ENCODE measurements at regions not wholly inside any gene's neighbourhood (a gene's known extent, or its start where the extent isn't known, plus 50 kb on each side); places are given as distances from the start of the nearest gene placed in this dataset.

DNA sequence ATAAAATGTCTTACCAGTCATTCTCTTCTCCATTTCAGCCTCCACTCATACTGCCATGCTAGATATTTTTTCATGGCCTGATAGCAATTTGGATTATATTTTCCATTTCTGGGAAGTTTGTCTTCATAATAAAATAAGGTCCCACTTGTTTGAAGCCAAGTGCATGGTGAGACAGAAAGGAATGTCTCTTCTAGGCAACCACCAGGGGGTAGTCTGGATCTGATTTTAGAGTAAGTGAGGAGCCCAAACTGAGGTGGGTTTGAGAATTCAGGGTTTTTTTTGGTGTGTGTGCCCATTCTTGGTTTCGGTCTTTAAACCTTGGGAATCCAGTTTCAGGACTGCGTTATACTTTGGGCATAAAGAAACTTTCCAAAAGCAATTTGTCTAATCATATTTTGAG is 315.5 kb downstream of the RPRM start:
- no peak overlapping the region for H3K4me3 ChIP-seq (ENCODE audit: low read depth, low read length)
- peak; percentile 55 for DNase-seq (ENCODE audit: low read depth)
- TF ChIP-seq MYC (IDR thresholded peaks at IDR 0.05; ENCODE audit: low read depth, low read length) = no peak
- TF ChIP-seq, protein P1, sequence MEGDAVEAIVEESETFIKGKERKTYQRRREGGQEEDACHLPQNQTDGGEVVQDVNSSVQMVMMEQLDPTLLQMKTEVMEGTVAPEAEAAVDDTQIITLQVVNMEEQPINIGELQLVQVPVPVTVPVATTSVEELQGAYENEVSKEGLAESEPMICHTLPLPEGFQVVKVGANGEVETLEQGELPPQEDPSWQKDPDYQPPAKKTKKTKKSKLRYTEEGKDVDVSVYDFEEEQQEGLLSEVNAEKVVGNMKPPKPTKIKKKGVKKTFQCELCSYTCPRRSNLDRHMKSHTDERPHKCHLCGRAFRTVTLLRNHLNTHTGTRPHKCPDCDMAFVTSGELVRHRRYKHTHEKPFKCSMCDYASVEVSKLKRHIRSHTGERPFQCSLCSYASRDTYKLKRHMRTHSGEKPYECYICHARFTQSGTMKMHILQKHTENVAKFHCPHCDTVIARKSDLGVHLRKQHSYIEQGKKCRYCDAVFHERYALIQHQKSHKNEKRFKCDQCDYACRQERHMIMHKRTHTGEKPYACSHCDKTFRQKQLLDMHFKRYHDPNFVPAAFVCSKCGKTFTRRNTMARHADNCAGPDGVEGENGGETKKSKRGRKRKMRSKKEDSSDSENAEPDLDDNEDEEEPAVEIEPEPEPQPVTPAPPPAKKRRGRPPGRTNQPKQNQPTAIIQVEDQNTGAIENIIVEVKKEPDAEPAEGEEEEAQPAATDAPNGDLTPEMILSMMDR (IDR thresholded peaks at IDR 0.05; ENCODE audit: low read depth, low read length) = peak; percentile 47

DNA sequence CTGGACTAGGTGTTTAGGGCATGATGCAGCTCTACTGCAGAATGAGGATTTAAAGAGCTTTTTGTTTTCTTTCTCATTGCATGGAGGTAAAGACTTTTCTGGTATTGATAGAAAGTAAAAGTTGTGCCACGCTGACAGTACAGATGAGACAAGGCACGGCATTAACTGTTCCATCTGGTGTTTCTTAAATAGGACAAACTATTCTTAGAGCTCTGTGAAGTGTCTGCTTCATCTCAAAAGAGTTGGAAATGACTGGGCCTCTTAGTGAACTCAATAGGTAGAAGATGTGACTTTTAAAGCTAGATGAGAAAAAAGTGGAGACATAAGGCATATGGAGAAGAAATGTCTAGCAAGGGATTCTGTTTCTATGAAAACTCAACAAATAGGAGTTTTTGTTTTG is 321.8 kb downstream of the RPRM start:
- H3K4me3 ChIP-seq (ENCODE audit: low read depth, low read length) = no peak overlapping the region
- TF ChIP-seq MYC (IDR thresholded peaks at IDR 0.05; ENCODE audit: low read depth, low read length) (no peak), POLR2A (IDR thresholded peaks at IDR 0.05; ENCODE audit: extremely low read depth, insufficient read length) (no peak)
- TF ChIP-seq, protein P1 (IDR thresholded peaks at IDR 0.05; ENCODE audit: low read depth, low read length) = no peak
- TF ChIP-seq, protein P2, sequence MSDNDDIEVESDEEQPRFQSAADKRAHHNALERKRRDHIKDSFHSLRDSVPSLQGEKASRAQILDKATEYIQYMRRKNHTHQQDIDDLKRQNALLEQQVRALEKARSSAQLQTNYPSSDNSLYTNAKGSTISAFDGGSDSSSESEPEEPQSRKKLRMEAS (IDR thresholded peaks at IDR 0.05; ENCODE audit: low read depth, low read length) = no peak

DNA sequence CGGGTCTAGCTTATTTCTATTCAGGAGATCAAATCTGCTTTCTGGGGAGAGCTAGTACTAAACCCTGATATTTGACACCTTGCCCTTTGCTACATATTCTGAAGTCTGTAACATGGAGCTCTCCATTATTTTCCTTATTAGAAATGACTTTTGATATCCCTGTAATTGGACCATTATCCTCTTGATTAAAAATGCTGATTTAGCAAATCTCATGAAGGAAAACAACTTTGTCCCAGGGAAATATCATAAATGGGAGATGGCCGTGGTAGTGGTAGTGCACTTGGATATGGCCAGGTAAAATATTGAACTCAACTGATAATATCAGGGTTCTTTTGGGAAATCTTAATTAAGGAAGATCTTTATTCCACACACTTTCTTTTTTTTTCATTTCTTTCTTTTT is 326.5 kb downstream of the RPRM start:
- no peak overlapping the region for H3K4me3 ChIP-seq (ENCODE audit: low read depth, low read length)
- TF ChIP-seq, protein P1 (IDR thresholded peaks at IDR 0.05; ENCODE audit: low read depth, low read length) = no peak
- TF ChIP-seq, protein P2 (IDR thresholded peaks at IDR 0.05; ENCODE audit: low read depth, low read length) = no peak
- no peak for TF ChIP-seq MYC (IDR thresholded peaks at IDR 0.05; ENCODE audit: low read depth, low read length)
- TF ChIP-seq POLR2A (IDR thresholded peaks at IDR 0.05; ENCODE audit: extremely low read depth, insufficient read length) = no peak
- DNase-seq (ENCODE audit: low read depth) = no peak

More for the DNA sequence above, 321.8 kb downstream of the RPRM start:
- no peak for DNase-seq (ENCODE audit: low read depth)

DNA sequence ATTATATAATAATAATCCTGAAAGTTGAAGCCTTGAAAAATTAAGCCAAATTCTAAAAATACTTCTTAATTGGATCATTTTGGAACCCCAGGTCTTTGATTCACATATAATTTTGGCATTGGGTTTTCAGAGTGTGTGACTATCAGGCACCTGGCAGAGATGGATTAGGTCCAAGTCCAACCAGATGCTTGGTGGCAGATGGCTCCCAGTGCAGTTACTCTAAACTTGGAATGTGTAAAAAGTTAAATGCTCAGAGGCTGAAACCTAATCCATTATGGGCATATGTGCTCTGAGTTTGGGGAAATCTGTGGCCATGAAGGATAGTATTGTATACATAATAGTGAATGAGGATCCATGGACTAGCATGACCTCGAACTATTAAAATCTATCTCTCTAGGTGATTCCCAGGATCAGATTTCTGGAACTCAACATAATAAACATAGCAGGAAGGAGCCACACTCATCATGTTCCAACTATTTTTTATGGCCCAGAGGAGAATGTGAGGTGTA is 333.0 kb downstream of the RPRM start:
- no peak for DNase-seq (ENCODE audit: low read depth)
- no peak for TF ChIP-seq MYC (IDR thresholded peaks at IDR 0.05; ENCODE audit: low read depth, low read length)
- TF ChIP-seq, protein P1 (IDR thresholded peaks at IDR 0.05; ENCODE audit: low read depth, low read length) = no peak
- TF ChIP-seq, protein P2 (IDR thresholded peaks at IDR 0.05; ENCODE audit: low read depth, low read length) = no peak
- no peak for TF ChIP-seq POLR2A (IDR thresholded peaks at IDR 0.05; ENCODE audit: extremely low read depth, insufficient read length)
- H3K4me3 ChIP-seq (ENCODE audit: low read depth, low read length) = no peak overlapping the region

DNA sequence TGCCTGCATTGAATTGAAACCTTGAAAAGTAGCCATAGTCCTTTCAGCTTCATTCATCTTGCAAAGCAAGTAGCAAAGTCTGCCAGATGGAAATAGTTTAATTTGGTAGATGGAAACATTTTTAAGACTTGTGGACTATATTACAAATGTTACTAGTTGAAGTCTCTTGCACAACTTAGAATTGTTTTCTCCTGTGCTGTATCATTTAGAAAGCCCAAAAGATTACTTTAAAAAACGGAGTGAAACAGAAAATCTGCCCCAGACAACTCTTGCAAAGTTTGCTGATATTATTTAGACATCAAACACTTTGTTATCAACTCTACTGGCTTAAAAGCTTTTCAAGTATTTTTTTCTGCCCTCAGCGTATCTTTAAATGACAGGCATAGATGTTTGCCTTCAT is 335.0 kb downstream of the RPRM start:
- DNase-seq (ENCODE audit: low read depth) = no peak
- TF ChIP-seq POLR2A (IDR thresholded peaks at IDR 0.05; ENCODE audit: extremely low read depth, insufficient read length) (no peak), MYC (IDR thresholded peaks at IDR 0.05; ENCODE audit: low read depth, low read length) (no peak)
- TF ChIP-seq, protein P2 (IDR thresholded peaks at IDR 0.05; ENCODE audit: low read depth, low read length) = no peak
- TF ChIP-seq, protein P1 (IDR thresholded peaks at IDR 0.05; ENCODE audit: low read depth, low read length) = no peak
- H3K4me3 ChIP-seq (ENCODE audit: low read depth, low read length) = no peak overlapping the region

DNA sequence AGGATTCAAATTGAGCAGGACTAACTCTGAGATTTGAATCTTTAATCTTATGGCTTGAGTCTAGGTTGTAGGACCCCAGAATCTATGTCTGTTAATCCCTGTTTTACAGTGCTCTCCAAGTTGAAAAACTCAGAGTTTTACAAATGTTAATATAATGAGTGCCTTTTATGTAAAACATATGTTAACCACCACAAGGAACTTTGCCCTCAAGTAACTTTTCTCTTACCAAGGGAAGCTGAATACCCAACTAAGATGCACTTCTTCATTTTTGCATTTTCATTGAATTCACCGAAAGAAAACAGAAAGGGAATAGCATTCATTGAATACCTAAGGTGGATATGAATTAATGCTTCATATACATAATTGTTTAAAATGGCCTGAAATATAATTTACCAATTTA is 338.1 kb downstream of the RPRM start:
- no peak overlapping the region for H3K4me3 ChIP-seq (ENCODE audit: low read depth, low read length)
- no peak for TF ChIP-seq POLR2A (IDR thresholded peaks at IDR 0.05; ENCODE audit: extremely low read depth, insufficient read length)
- no peak for TF ChIP-seq MYC (IDR thresholded peaks at IDR 0.05; ENCODE audit: low read depth, low read length)
- TF ChIP-seq, protein P2 (IDR thresholded peaks at IDR 0.05; ENCODE audit: low read depth, low read length) = no peak
- TF ChIP-seq, protein P1 (IDR thresholded peaks at IDR 0.05; ENCODE audit: low read depth, low read length) = no peak
- no peak for DNase-seq (ENCODE audit: low read depth)

Measured in NB4 (cell line).